H9 (cell line): ENCODE measurements at regions not wholly inside any gene's neighbourhood (a gene's known extent, or its start where the extent isn't known, plus 50 kb on each side); places are given as distances from the start of the nearest gene placed in this dataset.

Source experiments
- DNase-seq: peaks from one replicate; pipeline ENCODE4 v3.0.0-alpha.2; 2017
- H2AFZ ChIP-seq: one replicate; pipeline ENCODE4 v1.6.1; 2013; ENCODE audit warnings: mild to moderate bottlenecking, low read length, control low read depth, moderate library complexity
- H2AK5ac ChIP-seq: 2 replicates; pipeline ENCODE4 v1.6.1; 2013; ENCODE audit warnings: low read length, control low read depth, mixed read lengths; ENCODE audit not compliant: insufficient read length
- H2BK120ac ChIP-seq: one replicate; pipeline ENCODE4 v1.6.1; 2013; ENCODE audit warnings: low read depth, mild to moderate bottlenecking, low read length, control low read depth, inconsistent platforms; ENCODE audit not compliant: poor library complexity, severe bottlenecking
- H2BK12ac ChIP-seq: 2 replicates; pipeline ENCODE4 v1.6.1; 2013; ENCODE audit warnings: low read length, control low read depth, mixed read lengths, low read depth; ENCODE audit not compliant: insufficient read length
- H2BK15ac ChIP-seq: 2 replicates; pipeline ENCODE4 v1.6.1; 2013; ENCODE audit warnings: low read depth, low read length, control low read depth
- H2BK20ac ChIP-seq: one replicate; pipeline ENCODE4 v1.6.1; 2013; ENCODE audit warnings: low read depth, mild to moderate bottlenecking, low read length, control low read depth, inconsistent platforms; ENCODE audit not compliant: poor library complexity, severe bottlenecking
- H2BK5ac ChIP-seq: 2 replicates; pipeline ENCODE4 v1.6.1; 2013; ENCODE audit warnings: low read length, control low read depth, mixed read lengths; ENCODE audit not compliant: insufficient read length
- H3K14ac ChIP-seq: 2 replicates; pipeline ENCODE4 v1.6.1; 2013; ENCODE audit warnings: low read length, control low read depth; ENCODE audit not compliant: insufficient read depth
- H3K18ac ChIP-seq: 2 replicates; pipeline ENCODE4 v1.6.1; 2013; ENCODE audit warnings: low read depth, mild to moderate bottlenecking, mixed read lengths, low read length, control low read depth; ENCODE audit not compliant: insufficient read length
- H3K23ac ChIP-seq: 2 replicates; pipeline ENCODE4 v1.6.1; 2013; ENCODE audit warnings: low read length, control low read depth, mixed read lengths, low read depth; ENCODE audit not compliant: insufficient read length
- H3K23me2 ChIP-seq: 2 replicates; pipeline ENCODE4 v1.6.1; 2013; ENCODE audit warnings: low read depth, mild to moderate bottlenecking, mixed read lengths, low read length, control low read depth; ENCODE audit not compliant: insufficient read length, poor library complexity, severe bottlenecking
- H3K27ac ChIP-seq: 2 replicates; pipeline ENCODE4 v1.5.1; 2013; ENCODE audit warnings: low read length, control low read depth, mixed read lengths, low read depth; ENCODE audit not compliant: insufficient read length
- H3K27me3 ChIP-seq: 2 replicates; pipeline ENCODE4 v1.6.1; 2013; ENCODE audit warnings: low read length, control low read depth, inconsistent platforms; ENCODE audit not compliant: insufficient read depth
- H3K4ac ChIP-seq: 2 replicates; pipeline ENCODE4 v1.6.1; 2013; ENCODE audit warnings: low read depth, mild to moderate bottlenecking, control low read depth, inconsistent platforms, low read length, moderate library complexity
- H3K4me1 ChIP-seq: 2 replicates; pipeline ENCODE4 v1.6.1; 2013; ENCODE audit warnings: low read length, control low read depth, inconsistent platforms; ENCODE audit not compliant: insufficient read depth
- H3K4me2 ChIP-seq: 2 replicates; pipeline ENCODE4 v1.6.1; 2013; ENCODE audit warnings: low read length, control low read depth, mixed read lengths; ENCODE audit not compliant: insufficient read length, insufficient read depth
- H3K56ac ChIP-seq: 2 replicates; pipeline ENCODE4 v1.6.1; 2013; ENCODE audit warnings: low read depth, mild to moderate bottlenecking, mixed read lengths, low read length, control low read depth; ENCODE audit not compliant: insufficient read length
- H3K79me1 ChIP-seq: 2 replicates; pipeline ENCODE4 v1.6.1; 2013; ENCODE audit warnings: low read depth, mild to moderate bottlenecking, moderate library complexity, low read length, control low read depth, inconsistent platforms; ENCODE audit not compliant: insufficient read depth, poor library complexity, severe bottlenecking
- H3K79me2 ChIP-seq: 2 replicates; pipeline ENCODE4 v1.6.1; 2013; ENCODE audit warnings: low read length, control low read depth, inconsistent platforms; ENCODE audit not compliant: insufficient read depth
- H3K9ac ChIP-seq: 2 replicates; pipeline ENCODE4 v1.6.1; 2013; ENCODE audit warnings: low read length, control low read depth, mixed read lengths; ENCODE audit not compliant: insufficient read length; ENCODE audit errors: extremely low read depth
- H3K9me3 ChIP-seq: one replicate; pipeline ENCODE4 v1.6.1; 2013; ENCODE audit warnings: low read depth, low read length, inconsistent platforms; ENCODE audit not compliant: control insufficient read depth
- H3T11ph ChIP-seq: one replicate; pipeline ENCODE4 v1.6.1; 2013; ENCODE audit warnings: mild to moderate bottlenecking, low read length, control low read depth, inconsistent platforms
- H4K20me1 ChIP-seq: one replicate; pipeline ENCODE4 v1.6.1; 2013; ENCODE audit not compliant: control insufficient read depth, insufficient read length, insufficient read depth
- H4K5ac ChIP-seq: 2 replicates; pipeline ENCODE4 v1.6.1; 2013; ENCODE audit warnings: low read depth, mild to moderate bottlenecking, mixed read lengths, low read length, control low read depth; ENCODE audit not compliant: insufficient read length
- H4K8ac ChIP-seq: replicated peaks from 2 replicates; pipeline ENCODE4 v1.6.1; 2013; ENCODE audit warnings: low read length, control low read depth, mixed read lengths, low read depth; ENCODE audit not compliant: insufficient read length
- H4K91ac ChIP-seq: 2 replicates; pipeline ENCODE4 v1.6.1; 2013; ENCODE audit warnings: low read depth, mild to moderate bottlenecking, moderate library complexity, mixed read lengths, low read length, control low read depth; ENCODE audit not compliant: insufficient read length
- H3K27ac Mint-ChIP-seq, 3 experiments: 2 replicates in 2 of 3; 3 replicates in 1 of 3; pipeline ENCODE4 v1.8.0; 2020 to 2021; ENCODE audit warnings: mixed read lengths in 3 of 3, mild to moderate bottlenecking in 1 of 3, moderate library complexity in 1 of 3
- H3K27me3 Mint-ChIP-seq: 2 replicates; pipeline ENCODE4 v1.8.0; 2021; ENCODE audit warnings: low read depth, mild to moderate bottlenecking, moderate library complexity, mixed read lengths
- H3K36me3 Mint-ChIP-seq, 3 experiments: 2 replicates in 2 of 3; 3 replicates in 1 of 3; pipeline ENCODE4 v1.8.0; 2020 to 2021; ENCODE audit warnings: low read depth in 3 of 3, mixed read lengths in 3 of 3; ENCODE audit not compliant: insufficient read depth in 1 of 3
- H3K4me1 Mint-ChIP-seq, 2 experiments: 2 replicates each; pipeline ENCODE4 v1.8.0; 2020; ENCODE audit warnings: mixed read lengths in 2 of 2
- H3K4me3 Mint-ChIP-seq, 2 experiments: 2 replicates in 1 of 2; 3 replicates in 1 of 2; pipeline ENCODE4 v1.8.0; 2020 to 2021; ENCODE audit warnings: mild to moderate bottlenecking in 2 of 2, mixed read lengths in 2 of 2, moderate library complexity in 1 of 2
- H3K9me3 Mint-ChIP-seq, 2 experiments: 2 replicates in 1 of 2; 3 replicates in 1 of 2; pipeline ENCODE4 v1.8.0; 2020; ENCODE audit warnings: mild to moderate bottlenecking in 2 of 2, mixed read lengths in 2 of 2, moderate library complexity in 1 of 2
- WGBS: extraction: QIAGEN DNeasy Blood & Tissue Kit; methylation state at CpG from one replicate; pipeline ENCODE4 v1.1.7; 2013; ENCODE audit warnings: missing lambda C conversion rate, low lambda C conversion rate, mixed read lengths; ENCODE audit not compliant: insufficient read length; ENCODE audit errors: extremely low coverage; 5-methylcytosine and 5-hydroxymethylcytosine counted together
- TF ChIP-seq, protein P1 (sequence below): fragments of 200-600 bp; sonication (generic); conservative IDR thresholded peaks from 3 replicates; pipeline ENCODE4 v1.8.0; 2021; ENCODE audit warnings: antibody characterized with exemption, mild to moderate bottlenecking

DNA sequence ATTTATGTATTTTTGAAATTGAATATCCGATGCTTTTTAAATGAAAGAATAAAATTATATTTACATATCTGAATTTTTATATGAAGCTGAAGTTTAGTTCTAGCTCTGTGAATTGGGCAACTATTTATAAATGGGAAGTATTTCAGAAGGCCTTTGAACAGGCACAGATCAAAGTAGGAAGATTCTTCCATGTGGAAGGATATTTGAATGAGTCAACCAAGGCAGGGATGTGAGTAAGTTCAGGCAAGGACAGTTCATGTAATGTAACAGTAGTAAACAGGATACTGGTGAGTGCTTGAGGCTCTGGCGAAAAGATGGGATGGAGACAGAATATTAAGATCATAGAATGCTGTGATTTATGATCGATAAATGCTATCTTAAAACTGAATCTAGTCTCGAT is 417.8 kb upstream of the CCDC179 start:
- Histone ChIP-seq H2BK5ac (no peak overlapping the region), H2AFZ (no peak overlapping the region)
- no peaks in the 10 kb centered on the region for H3K9me3 Mint-ChIP-seq

More for the DNA sequence above, 417.8 kb upstream of the CCDC179 start:
- H3K27ac ChIP-seq: no peak overlapping the region
- H2BK120ac ChIP-seq: no peak overlapping the region
- H3K4me1 Mint-ChIP-seq: no peaks in the 10 kb centered on the region
- H3K14ac ChIP-seq: no peak overlapping the region
- no peak overlapping the region for H3K23ac ChIP-seq
- H3K56ac ChIP-seq: no peak overlapping the region
- no peak overlapping the region for H4K91ac ChIP-seq
- no peaks in the 10 kb centered on the region for H3K79me2 ChIP-seq
- no peak overlapping the region for H3K9ac ChIP-seq
- H3K23me2 ChIP-seq: no peaks in the 10 kb centered on the region
- H3K4ac ChIP-seq: no peak overlapping the region
- H3K18ac ChIP-seq: no peak overlapping the region
- no peak overlapping the region for H3K4me3 Mint-ChIP-seq
- H4K8ac ChIP-seq: no peak overlapping the region
- H3K9me3 ChIP-seq: no peaks in the 10 kb centered on the region
- H4K20me1 ChIP-seq: no peaks in the 10 kb centered on the region
- H3K36me3 Mint-ChIP-seq: no peaks in the 10 kb centered on the region
- no peaks in the 10 kb centered on the region for H3K79me1 ChIP-seq
- no peaks in the 10 kb centered on the region for H3K27me3 ChIP-seq
- H3K4me1 ChIP-seq: no peaks in the 10 kb centered on the region
- no peak overlapping the region for H3K4me2 ChIP-seq
- H3K27ac Mint-ChIP-seq: no peak overlapping the region
- TF ChIP-seq, protein P1, sequence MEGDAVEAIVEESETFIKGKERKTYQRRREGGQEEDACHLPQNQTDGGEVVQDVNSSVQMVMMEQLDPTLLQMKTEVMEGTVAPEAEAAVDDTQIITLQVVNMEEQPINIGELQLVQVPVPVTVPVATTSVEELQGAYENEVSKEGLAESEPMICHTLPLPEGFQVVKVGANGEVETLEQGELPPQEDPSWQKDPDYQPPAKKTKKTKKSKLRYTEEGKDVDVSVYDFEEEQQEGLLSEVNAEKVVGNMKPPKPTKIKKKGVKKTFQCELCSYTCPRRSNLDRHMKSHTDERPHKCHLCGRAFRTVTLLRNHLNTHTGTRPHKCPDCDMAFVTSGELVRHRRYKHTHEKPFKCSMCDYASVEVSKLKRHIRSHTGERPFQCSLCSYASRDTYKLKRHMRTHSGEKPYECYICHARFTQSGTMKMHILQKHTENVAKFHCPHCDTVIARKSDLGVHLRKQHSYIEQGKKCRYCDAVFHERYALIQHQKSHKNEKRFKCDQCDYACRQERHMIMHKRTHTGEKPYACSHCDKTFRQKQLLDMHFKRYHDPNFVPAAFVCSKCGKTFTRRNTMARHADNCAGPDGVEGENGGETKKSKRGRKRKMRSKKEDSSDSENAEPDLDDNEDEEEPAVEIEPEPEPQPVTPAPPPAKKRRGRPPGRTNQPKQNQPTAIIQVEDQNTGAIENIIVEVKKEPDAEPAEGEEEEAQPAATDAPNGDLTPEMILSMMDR: no peak
- H2BK20ac ChIP-seq: no peak overlapping the region
- no peaks in the 10 kb centered on the region for H3K27me3 Mint-ChIP-seq
- H2BK15ac ChIP-seq: no peak overlapping the region
- no peak overlapping the region for H4K5ac ChIP-seq
- H2AK5ac ChIP-seq: no peak overlapping the region
- no peak overlapping the region for H2BK12ac ChIP-seq
- no CpG with 5 or more reads among the region's 4 CpGs for WGBS
- no peak for DNase-seq
- H3T11ph ChIP-seq: no peak overlapping the region
